HepG2 (cell line): ENCODE measurements at regions not wholly inside any gene's neighbourhood (a gene's known extent, or its start where the extent isn't known, plus 50 kb on each side); places are given as distances from the start of the nearest gene placed in this dataset.

Source experiments
- ATAC-seq: fragments of 200-7000 bp; cut with Tn5 transposase; 3 replicates; pipeline ENCODE4 v1.9.1; 2020; ENCODE audit warnings: mild to moderate bottlenecking, moderate library complexity
- BruUV-seq: library from RNA; stranded (reverse); fragments of 400-500 nt; replicated peaks from 2 replicates; lab custom pipeline; 2021; lab: Mats Ljungman, UMichigan
- CTCF ChIA-PET: fragments of 300-600 bp; formaldehyde crosslinking; extraction: SDS; loops from one replicate; lab custom pipeline; 2021; ENCODE audit warnings: low total read pairs, inconsistent platforms, low intra/inter-chr PET ratio; lab: Yijun Ruan, JAX
- POLR2A ChIA-PET: fragments of 350-600 bp; sonication (Branson Sonifier 250); formaldehyde crosslinking; loops from one replicate; lab custom pipeline; 2020; ENCODE audit warnings: antibody characterized with exemption, inconsistent platforms; lab: Yijun Ruan, JAX
- DNase-seq: peaks from one replicate; pipeline ENCODE4 v3.0.0-alpha.2; 2015; ENCODE audit warnings: low spot score
- FAIRE-seq: peaks from 3 replicates; lab custom pipeline; 2011; peaks lifted over from hg19 to GRCh38; lab: Jason Lieb, UNC
- H2AFZ ChIP-seq: one replicate; pipeline ENCODE4 v1.6.1; 2011; ENCODE audit warnings: low read length, inconsistent platforms
- H3K27ac ChIP-seq: fragments of 300-600 bp; 3 replicates; pipeline ENCODE4 v1.8.0; 2011; ENCODE audit warnings: mixed run types, mild to moderate bottlenecking, mixed read lengths, low read length, inconsistent platforms; ENCODE audit not compliant: insufficient read depth; ENCODE audit errors: extremely low read length
- H3K27me3 ChIP-seq, 2 experiments: fragments of 200-600 bp in 1 of 2; 2 replicates in 1 of 2; 3 replicates in 1 of 2; pipeline versions ENCODE4 v1.6.0 to v1.8.0; 2011; ENCODE audit warnings: low read length in 2 of 2, mild to moderate bottlenecking in 2 of 2, moderate library complexity in 2 of 2, inconsistent platforms in 1 of 2; ENCODE audit not compliant: insufficient read depth in 2 of 2, control insufficient read depth in 1 of 2
- H3K36me3 ChIP-seq, 2 experiments: fragments of 200-600 bp in 1 of 2; replicated peaks in 1 of 2; 2 replicates in 1 of 2; 3 replicates in 1 of 2; pipeline versions ENCODE4 v1.5.1 to v1.8.0; 2011; ENCODE audit warnings: low read length in 2 of 2, inconsistent platforms in 1 of 2; ENCODE audit not compliant: insufficient read depth in 2 of 2, control insufficient read depth in 1 of 2
- H3K4me1 ChIP-seq: 2 replicates; pipeline ENCODE4 v1.5.1; 2012; ENCODE audit warnings: low read length, inconsistent platforms; ENCODE audit not compliant: insufficient read depth
- H3K4me2 ChIP-seq: 2 replicates; pipeline ENCODE4 v1.6.0; 2011; ENCODE audit warnings: low read depth, low read length, inconsistent platforms
- H3K4me3 ChIP-seq, 3 experiments: fragments of 200-600 bp in 1 of 3; sonication (generic), shearing (Covaris generic) in 1 of 3; replicated peaks in 1 of 3; 2 replicates each; pipeline ENCODE4 v1.5.1; 2011 to 2016; ENCODE audit warnings: low read length in 3 of 3, inconsistent platforms in 2 of 3, low read depth in 2 of 3, mild to moderate bottlenecking in 2 of 3, control low read depth in 1 of 3, mixed read lengths in 1 of 3; ENCODE audit not compliant: insufficient read depth in 1 of 3
- H3K79me2 ChIP-seq: one replicate; pipeline ENCODE4 v1.6.1; 2011; ENCODE audit warnings: low read length, inconsistent platforms; ENCODE audit not compliant: insufficient read depth
- H3K9ac ChIP-seq: 2 replicates; pipeline ENCODE4 v1.6.0; 2011; ENCODE audit warnings: mild to moderate bottlenecking, low read depth, low read length, inconsistent platforms; ENCODE audit not compliant: insufficient read depth
- H3K9me3 ChIP-seq: 2 replicates; pipeline ENCODE4 v1.5.1; 2012; ENCODE audit warnings: mild to moderate bottlenecking, low read length
- H4K20me1 ChIP-seq: 2 replicates; pipeline ENCODE4 v1.6.0; 2011; ENCODE audit warnings: inconsistent platforms, mild to moderate bottlenecking, low read length, moderate library complexity; ENCODE audit not compliant: insufficient read depth
- ELF3 ChIP-seq: IDR thresholded peaks from 2 replicates; pipeline ENCODE4 v1.6.1; 2016; ENCODE audit warnings: missing genetic modification reagents, missing compliant biosample characterization
- NFIC ChIP-seq: IDR thresholded peaks from 2 replicates; pipeline ENCODE4 v1.6.1; 2012; ENCODE audit warnings: mild to moderate bottlenecking, low read length, inconsistent platforms
- PHF8 ChIP-seq: sonication (generic); formaldehyde crosslinking; IDR thresholded peaks from 2 replicates; pipeline ENCODE4 v1.5.0; 2020; ENCODE audit warnings: missing genetic modification reagents
- POLR2G ChIP-seq: fragments of 200-400 bp; formaldehyde crosslinking; IDR thresholded peaks from 2 replicates; pipeline ENCODE4 v1.6.1; 2018; ENCODE audit warnings: mild to moderate bottlenecking, low read depth, low read length, moderate library complexity
- ZNF274 ChIP-seq: sonication (generic); formaldehyde crosslinking; IDR thresholded peaks from 2 replicates; pipeline ENCODE4 v1.5.1; 2020; ENCODE audit warnings: mild to moderate bottlenecking, missing genetic modification reagents
- ZNF383 ChIP-seq: sonication (generic); formaldehyde crosslinking; IDR thresholded peaks from 2 replicates; pipeline ENCODE4 v1.4.0; 2020; ENCODE audit warnings: missing genetic modification reagents, mild to moderate bottlenecking, borderline replicate concordance
- WGBS: methylation state at CpG from one replicate; pipeline ENCODE4 v1.1.6; 2017; ENCODE audit warnings: low lambda C conversion rate; 5-methylcytosine and 5-hydroxymethylcytosine counted together
- in situ Hi-C: cut with HindIII; loops from 2 replicates; pipeline ENCODE4 v1.10.0; 2017; ENCODE audit warnings: low pct_unique_long_range_greater_than_20kb; ENCODE audit not compliant: extremely low pct_ligation_motif_present
- intact Hi-C: fragments of 100-400 bp; cut with micrococcal nuclease; formaldehyde crosslinking; loops from one replicate; pipeline ENCODE4 v1.10.0; 2022; ENCODE audit not compliant: unreplicated experiment
- TF ChIP-seq, protein P1 (sequence below): sonication (generic); formaldehyde crosslinking; IDR thresholded peaks from 2 replicates; pipeline ENCODE4 v1.9.0; 2021; ENCODE audit warnings: missing genetic modification reagents, borderline replicate concordance
- TF ChIP-seq, protein P2 (sequence below): IDR thresholded peaks from 2 replicates; pipeline ENCODE4 v1.6.1; 2016; ENCODE audit warnings: missing compliant biosample characterization, missing genetic modification reagents, borderline replicate concordance
- TF ChIP-seq, protein P3 (sequence below): sonication (generic); formaldehyde crosslinking; IDR thresholded peaks from 2 replicates; pipeline ENCODE4 v1.5.1; 2020; ENCODE audit warnings: mild to moderate bottlenecking, moderate library complexity, missing genetic modification reagents

DNA sequence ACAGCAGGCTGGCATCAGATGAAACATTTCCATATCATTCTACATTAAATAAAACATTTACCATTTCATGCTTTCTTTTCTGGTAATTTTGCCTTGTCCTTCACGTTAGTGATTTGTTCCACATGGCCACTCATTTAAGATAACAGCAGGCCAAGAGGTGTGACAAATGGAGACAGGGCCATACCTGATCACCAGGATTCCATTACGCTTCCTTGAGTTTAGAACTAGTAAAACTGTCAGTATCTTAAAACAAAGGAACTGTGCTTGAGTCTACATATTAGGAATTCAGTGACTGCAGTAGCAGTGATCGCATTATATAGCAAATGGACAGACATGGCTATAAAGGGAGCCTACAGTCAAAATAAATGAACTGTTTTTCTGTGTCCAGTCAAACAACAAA is 155.1 kb upstream of the FSHR start:
- 9% methylated on average over 3 of the region's 3 CpGs for WGBS
- H3K4me1 ChIP-seq, result peaks cover 9% of the 10 kb centered on the region
- DNase-seq, result no peak
- in situ Hi-C loops, result no loop called here
- TF ChIP-seq ZNF274 (CRISPR knock-in tag) (no peak), NFIC (no peak), POLR2G (no peak), ZNF383 (no peak), PHF8 (CRISPR knock-in tag) (no peak), ELF3 (CRISPR knock-in tag) (no peak)
- TF ChIP-seq, protein P1, sequence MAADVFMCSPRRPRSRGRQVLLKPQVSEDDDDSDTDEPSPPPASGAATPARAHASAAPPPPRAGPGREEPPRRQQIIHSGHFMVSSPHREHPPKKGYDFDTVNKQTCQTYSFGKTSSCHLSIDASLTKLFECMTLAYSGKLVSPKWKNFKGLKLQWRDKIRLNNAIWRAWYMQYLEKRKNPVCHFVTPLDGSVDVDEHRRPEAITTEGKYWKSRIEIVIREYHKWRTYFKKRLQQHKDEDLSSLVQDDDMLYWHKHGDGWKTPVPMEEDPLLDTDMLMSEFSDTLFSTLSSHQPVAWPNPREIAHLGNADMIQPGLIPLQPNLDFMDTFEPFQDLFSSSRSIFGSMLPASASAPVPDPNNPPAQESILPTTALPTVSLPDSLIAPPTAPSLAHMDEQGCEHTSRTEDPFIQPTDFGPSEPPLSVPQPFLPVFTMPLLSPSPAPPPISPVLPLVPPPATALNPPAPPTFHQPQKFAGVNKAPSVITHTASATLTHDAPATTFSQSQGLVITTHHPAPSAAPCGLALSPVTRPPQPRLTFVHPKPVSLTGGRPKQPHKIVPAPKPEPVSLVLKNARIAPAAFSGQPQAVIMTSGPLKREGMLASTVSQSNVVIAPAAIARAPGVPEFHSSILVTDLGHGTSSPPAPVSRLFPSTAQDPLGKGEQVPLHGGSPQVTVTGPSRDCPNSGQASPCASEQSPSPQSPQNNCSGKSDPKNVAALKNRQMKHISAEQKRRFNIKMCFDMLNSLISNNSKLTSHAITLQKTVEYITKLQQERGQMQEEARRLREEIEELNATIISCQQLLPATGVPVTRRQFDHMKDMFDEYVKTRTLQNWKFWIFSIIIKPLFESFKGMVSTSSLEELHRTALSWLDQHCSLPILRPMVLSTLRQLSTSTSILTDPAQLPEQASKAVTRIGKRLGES (CRISPR knock-in tag), result no peak
- TF ChIP-seq, protein P2, sequence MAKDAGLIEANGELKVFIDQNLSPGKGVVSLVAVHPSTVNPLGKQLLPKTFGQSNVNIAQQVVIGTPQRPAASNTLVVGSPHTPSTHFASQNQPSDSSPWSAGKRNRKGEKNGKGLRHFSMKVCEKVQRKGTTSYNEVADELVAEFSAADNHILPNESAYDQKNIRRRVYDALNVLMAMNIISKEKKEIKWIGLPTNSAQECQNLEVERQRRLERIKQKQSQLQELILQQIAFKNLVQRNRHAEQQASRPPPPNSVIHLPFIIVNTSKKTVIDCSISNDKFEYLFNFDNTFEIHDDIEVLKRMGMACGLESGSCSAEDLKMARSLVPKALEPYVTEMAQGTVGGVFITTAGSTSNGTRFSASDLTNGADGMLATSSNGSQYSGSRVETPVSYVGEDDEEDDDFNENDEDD (CRISPR knock-in tag), result no peak
- TF ChIP-seq, protein P3, sequence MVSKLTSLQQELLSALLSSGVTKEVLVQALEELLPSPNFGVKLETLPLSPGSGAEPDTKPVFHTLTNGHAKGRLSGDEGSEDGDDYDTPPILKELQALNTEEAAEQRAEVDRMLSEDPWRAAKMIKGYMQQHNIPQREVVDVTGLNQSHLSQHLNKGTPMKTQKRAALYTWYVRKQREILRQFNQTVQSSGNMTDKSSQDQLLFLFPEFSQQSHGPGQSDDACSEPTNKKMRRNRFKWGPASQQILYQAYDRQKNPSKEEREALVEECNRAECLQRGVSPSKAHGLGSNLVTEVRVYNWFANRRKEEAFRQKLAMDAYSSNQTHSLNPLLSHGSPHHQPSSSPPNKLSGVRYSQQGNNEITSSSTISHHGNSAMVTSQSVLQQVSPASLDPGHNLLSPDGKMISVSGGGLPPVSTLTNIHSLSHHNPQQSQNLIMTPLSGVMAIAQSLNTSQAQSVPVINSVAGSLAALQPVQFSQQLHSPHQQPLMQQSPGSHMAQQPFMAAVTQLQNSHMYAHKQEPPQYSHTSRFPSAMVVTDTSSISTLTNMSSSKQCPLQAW (CRISPR knock-in tag), result no peak
- ChIA-PET CTCF (no interaction called here), POLR2A (no interaction called here)
- H3K79me2 ChIP-seq, result no peaks in the 10 kb centered on the region
- H3K9me3 ChIP-seq, result no peaks in the 10 kb centered on the region
- intact Hi-C loops, result no loop called here
- no peaks in the 10 kb centered on the region for H4K20me1 ChIP-seq
- H3K27ac ChIP-seq, result no peak overlapping the region
- no TSS peak for BruUV-seq
- ATAC-seq, result no peak
- no peak for FAIRE-seq
- no peaks in the 10 kb centered on the region for H3K36me3 ChIP-seq
- H3K4me3 ChIP-seq, result no peak overlapping the region
- H3K27me3 ChIP-seq, result no peaks in the 10 kb centered on the region
- H3K4me2 ChIP-seq, result no peak overlapping the region
- no peak overlapping the region for H3K9ac ChIP-seq
- no peak overlapping the region for H2AFZ ChIP-seq
